ENCODE measurements at regions not wholly inside any gene's neighbourhood (a gene's known extent, or its start where the extent isn't known, plus 50 kb on each side); places are given as distances from the start of the nearest gene placed in this dataset.

DNA sequence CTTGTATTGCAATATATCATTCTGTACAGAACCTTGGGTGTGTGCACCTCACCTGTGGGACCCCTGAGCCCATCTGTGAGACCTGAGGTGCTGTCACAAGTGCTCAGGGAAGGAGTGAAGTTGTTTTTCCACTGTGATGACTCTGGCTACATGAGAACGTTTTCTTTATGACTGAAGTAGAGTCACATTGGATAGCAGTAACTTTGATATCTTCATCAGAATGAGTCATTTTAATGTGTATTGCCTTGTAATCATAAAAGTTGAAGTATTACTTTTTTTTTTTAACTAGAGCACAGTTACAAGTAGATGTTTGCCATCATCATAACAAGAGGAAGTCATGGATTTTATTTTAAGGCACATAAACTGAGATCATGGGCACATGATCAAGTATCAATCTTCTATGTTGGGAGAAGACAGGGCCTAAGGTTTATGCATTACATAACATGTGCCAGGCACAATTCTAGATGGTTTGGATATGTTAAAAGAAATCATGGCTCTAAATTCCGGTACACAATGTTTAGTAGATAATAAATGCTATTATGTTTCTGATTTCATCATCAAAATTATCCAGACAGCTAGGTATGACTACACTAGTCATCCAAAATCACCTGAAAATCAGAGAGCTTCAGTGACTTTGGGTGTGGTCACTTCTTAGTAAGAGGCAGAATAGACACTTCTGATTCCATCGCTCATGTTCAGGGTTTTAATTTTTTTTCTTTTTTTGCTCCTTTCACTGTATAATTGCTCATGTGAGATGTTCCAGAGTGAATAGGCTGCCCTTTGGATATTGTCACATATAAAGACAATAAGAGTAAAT lies 82.7 kb upstream of the KLF6 start (continued):
- TF ChIP-seq, protein P1, sequence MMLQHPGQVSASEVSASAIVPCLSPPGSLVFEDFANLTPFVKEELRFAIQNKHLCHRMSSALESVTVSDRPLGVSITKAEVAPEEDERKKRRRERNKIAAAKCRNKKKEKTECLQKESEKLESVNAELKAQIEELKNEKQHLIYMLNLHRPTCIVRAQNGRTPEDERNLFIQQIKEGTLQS (IDR thresholded peaks at IDR 0.05) = no peak

DNA sequence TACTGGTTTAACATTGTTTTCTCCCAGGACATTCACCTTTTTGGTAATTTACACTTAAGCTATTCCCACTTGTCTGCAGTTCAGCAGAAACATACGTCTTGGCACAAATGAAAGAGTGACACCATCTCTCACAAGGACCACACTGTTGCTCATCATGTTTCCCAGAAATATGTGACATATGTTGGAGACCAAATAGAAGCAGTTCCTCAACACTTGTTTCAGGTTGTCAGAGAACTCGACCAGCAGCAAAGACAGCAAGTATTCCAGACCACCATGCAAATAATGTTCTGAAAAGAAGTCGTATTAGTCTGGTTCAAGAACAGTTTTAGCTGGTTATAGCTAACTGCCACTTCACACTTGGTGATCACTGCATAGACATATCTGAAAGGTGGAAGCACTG lies 81.3 kb upstream of the KLF6 start:
- Histone ChIP-seq H3K36me3 (ENCODE audit: control insufficient read depth in 4 of 4, insufficient read depth in 3 of 4, low read depth in 1 of 4, low read length in 3 of 4) (no peaks in the 10 kb centered on the region), H3K27me3 (ENCODE audit: control insufficient read depth in 4 of 4, insufficient read depth in 4 of 4, low read length in 3 of 4) (no peaks in the 10 kb centered on the region), H3K4me1 (ENCODE audit: control insufficient read depth in 4 of 4, insufficient read depth in 4 of 4, low read length in 3 of 4) (no peaks in the 10 kb centered on the region), H3K27ac (ENCODE audit: low read depth in 1 of 2, low read length in 2 of 2) (no peak overlapping the region), H3K9me3 (ENCODE audit: control insufficient read depth in 4 of 4, low read length in 3 of 4) (no peaks in the 10 kb centered on the region), H3K4me3 (ENCODE audit: low read depth in 1 of 3, low read length in 3 of 3) (no peak overlapping the region), H3K9ac (ENCODE audit: low read depth in 1 of 2, low read length in 2 of 2) (no peak overlapping the region)
- 72% methylated on average over 3 of the region's 3 CpGs for WGBS
- TF ChIP-seq SP1 (IDR thresholded peaks at IDR 0.05) = no peak
- TF ChIP-seq YY1 (IDR thresholded peaks at IDR 0.05) = no peak
- no peak for TF ChIP-seq JUND (IDR thresholded peaks at IDR 0.05)
- no peak for TF ChIP-seq RXRA (IDR thresholded peaks at IDR 0.05)
- TF ChIP-seq NR2F2 (IDR thresholded peaks at IDR 0.05) = no peak
- TF ChIP-seq TAF1 (conservative IDR thresholded peaks at IDR 0.05) = no peak
- TF ChIP-seq HNF4A (conservative IDR thresholded peaks at IDR 0.05) = no peak
- TF ChIP-seq FOXA2 (IDR thresholded peaks at IDR 0.05) = no peak
- TF ChIP-seq FOXA1 (IDR thresholded peaks at IDR 0.05) = no peak
- TF ChIP-seq, protein P2, sequence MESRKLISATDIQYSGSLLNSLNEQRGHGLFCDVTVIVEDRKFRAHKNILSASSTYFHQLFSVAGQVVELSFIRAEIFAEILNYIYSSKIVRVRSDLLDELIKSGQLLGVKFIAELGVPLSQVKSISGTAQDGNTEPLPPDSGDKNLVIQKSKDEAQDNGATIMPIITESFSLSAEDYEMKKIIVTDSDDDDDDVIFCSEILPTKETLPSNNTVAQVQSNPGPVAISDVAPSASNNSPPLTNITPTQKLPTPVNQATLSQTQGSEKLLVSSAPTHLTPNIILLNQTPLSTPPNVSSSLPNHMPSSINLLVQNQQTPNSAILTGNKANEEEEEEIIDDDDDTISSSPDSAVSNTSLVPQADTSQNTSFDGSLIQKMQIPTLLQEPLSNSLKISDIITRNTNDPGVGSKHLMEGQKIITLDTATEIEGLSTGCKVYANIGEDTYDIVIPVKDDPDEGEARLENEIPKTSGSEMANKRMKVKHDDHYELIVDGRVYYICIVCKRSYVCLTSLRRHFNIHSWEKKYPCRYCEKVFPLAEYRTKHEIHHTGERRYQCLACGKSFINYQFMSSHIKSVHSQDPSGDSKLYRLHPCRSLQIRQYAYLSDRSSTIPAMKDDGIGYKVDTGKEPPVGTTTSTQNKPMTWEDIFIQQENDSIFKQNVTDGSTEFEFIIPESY (IDR thresholded peaks at IDR 0.05) = no peak
- TF ChIP-seq GABPA (IDR thresholded peaks at IDR 0.05 in 1 of 2, conservative IDR thresholded peaks at IDR 0.05 in 1 of 2) = no peak
- TF ChIP-seq HNF4G (IDR thresholded peaks at IDR 0.05) = no peak
- TF ChIP-seq, protein P3, sequence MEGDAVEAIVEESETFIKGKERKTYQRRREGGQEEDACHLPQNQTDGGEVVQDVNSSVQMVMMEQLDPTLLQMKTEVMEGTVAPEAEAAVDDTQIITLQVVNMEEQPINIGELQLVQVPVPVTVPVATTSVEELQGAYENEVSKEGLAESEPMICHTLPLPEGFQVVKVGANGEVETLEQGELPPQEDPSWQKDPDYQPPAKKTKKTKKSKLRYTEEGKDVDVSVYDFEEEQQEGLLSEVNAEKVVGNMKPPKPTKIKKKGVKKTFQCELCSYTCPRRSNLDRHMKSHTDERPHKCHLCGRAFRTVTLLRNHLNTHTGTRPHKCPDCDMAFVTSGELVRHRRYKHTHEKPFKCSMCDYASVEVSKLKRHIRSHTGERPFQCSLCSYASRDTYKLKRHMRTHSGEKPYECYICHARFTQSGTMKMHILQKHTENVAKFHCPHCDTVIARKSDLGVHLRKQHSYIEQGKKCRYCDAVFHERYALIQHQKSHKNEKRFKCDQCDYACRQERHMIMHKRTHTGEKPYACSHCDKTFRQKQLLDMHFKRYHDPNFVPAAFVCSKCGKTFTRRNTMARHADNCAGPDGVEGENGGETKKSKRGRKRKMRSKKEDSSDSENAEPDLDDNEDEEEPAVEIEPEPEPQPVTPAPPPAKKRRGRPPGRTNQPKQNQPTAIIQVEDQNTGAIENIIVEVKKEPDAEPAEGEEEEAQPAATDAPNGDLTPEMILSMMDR (IDR thresholded peaks at IDR 0.05; ENCODE audit: low read depth, low read length, missing input control) = no peak
- TF ChIP-seq, protein P4, sequence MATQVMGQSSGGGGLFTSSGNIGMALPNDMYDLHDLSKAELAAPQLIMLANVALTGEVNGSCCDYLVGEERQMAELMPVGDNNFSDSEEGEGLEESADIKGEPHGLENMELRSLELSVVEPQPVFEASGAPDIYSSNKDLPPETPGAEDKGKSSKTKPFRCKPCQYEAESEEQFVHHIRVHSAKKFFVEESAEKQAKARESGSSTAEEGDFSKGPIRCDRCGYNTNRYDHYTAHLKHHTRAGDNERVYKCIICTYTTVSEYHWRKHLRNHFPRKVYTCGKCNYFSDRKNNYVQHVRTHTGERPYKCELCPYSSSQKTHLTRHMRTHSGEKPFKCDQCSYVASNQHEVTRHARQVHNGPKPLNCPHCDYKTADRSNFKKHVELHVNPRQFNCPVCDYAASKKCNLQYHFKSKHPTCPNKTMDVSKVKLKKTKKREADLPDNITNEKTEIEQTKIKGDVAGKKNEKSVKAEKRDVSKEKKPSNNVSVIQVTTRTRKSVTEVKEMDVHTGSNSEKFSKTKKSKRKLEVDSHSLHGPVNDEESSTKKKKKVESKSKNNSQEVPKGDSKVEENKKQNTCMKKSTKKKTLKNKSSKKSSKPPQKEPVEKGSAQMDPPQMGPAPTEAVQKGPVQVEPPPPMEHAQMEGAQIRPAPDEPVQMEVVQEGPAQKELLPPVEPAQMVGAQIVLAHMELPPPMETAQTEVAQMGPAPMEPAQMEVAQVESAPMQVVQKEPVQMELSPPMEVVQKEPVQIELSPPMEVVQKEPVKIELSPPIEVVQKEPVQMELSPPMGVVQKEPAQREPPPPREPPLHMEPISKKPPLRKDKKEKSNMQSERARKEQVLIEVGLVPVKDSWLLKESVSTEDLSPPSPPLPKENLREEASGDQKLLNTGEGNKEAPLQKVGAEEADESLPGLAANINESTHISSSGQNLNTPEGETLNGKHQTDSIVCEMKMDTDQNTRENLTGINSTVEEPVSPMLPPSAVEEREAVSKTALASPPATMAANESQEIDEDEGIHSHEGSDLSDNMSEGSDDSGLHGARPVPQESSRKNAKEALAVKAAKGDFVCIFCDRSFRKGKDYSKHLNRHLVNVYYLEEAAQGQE (IDR thresholded peaks at IDR 0.05) = no peak
- TF ChIP-seq, protein P1 (IDR thresholded peaks at IDR 0.05) = no peak
- TF ChIP-seq, protein P5, sequence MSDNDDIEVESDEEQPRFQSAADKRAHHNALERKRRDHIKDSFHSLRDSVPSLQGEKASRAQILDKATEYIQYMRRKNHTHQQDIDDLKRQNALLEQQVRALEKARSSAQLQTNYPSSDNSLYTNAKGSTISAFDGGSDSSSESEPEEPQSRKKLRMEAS (IDR thresholded peaks at IDR 0.05) = no peak
- no peak for TF ChIP-seq EGR1 (IDR thresholded peaks at IDR 0.05; ENCODE audit: low read depth in 2 of 2)
- TF ChIP-seq RAD21 (IDR thresholded peaks at IDR 0.05) = no peak
- DNase-seq (ENCODE audit: low spot score) = no peak

All from liver (tissue), 8 donors.